HL-60 (cell line): ENCODE measurements at regions not wholly inside any gene's neighbourhood (a gene's known extent, or its start where the extent isn't known, plus 50 kb on each side); places are given as distances from the start of the nearest gene placed in this dataset.

Experiments used
- DNase-seq, 2 experiments: peaks; one replicate each; pipeline ENCODE4 v3.0.0-alpha.2; 2010 to 2020; ENCODE audit warnings: low read depth in 1 of 2, low spot score in 1 of 2
- H3K27ac ChIP-seq: fragments of 250-450 bp; sonication (Bioruptor Pico); replicated peaks from 2 replicates; pipeline ENCODE4 v1.5.1; 2020; ENCODE audit warnings: mild to moderate bottlenecking, moderate library complexity
- H3K27me3 ChIP-seq: fragments of 250-450 bp; sonication (Bioruptor Pico); 2 replicates; pipeline ENCODE4 v1.5.1; 2021; ENCODE audit warnings: mild to moderate bottlenecking, moderate library complexity; ENCODE audit not compliant: insufficient read depth, poor library complexity, severe bottlenecking
- H3K4me3 ChIP-seq: replicated peaks from 2 replicates; pipeline ENCODE4 v1.5.1; 2011; ENCODE audit warnings: mild to moderate bottlenecking, control low read depth, low read length; ENCODE audit not compliant: insufficient read depth
- CTCF ChIP-seq: IDR thresholded peaks from one replicate; pipeline ENCODE4 v1.5.1; 2011; ENCODE audit warnings: low read length, control low read depth, inconsistent platforms; ENCODE audit not compliant: insufficient read depth
- GABPA ChIP-seq: IDR thresholded peaks from 2 replicates; pipeline ENCODE4 v1.6.1; 2012; ENCODE audit warnings: low read depth
- POLR2AphosphoS5 ChIP-seq: IDR thresholded peaks from 2 replicates; pipeline ENCODE4 v1.6.1; 2012; ENCODE audit warnings: low read depth
- REST ChIP-seq: IDR thresholded peaks from 2 replicates; pipeline ENCODE4 v1.6.1; 2012; ENCODE audit warnings: low read depth; ENCODE audit not compliant: insufficient replicate concordance
- SPI1 ChIP-seq: IDR thresholded peaks from 2 replicates; pipeline ENCODE4 v1.6.1; 2012; ENCODE audit warnings: low read depth, mild to moderate bottlenecking, borderline replicate concordance

GRCh38 chr16:79327836-79328235 lies 272.7 kb downstream of the MAF start:
- Histone ChIP-seq H3K4me3 (no peak overlapping the region), H3K27me3 (no peaks in the 10 kb centered on the region), H3K27ac (no peak overlapping the region)
- no peak for DNase-seq
- TF ChIP-seq CTCF, result no peak
- TF ChIP-seq GABPA, result no peak
- TF ChIP-seq REST, result no peak
- no peak for TF ChIP-seq SPI1
- no peak for TF ChIP-seq POLR2AphosphoS5

- Histone ChIP-seq H3K27ac (no peak overlapping the region), H3K4me3 (no peak overlapping the region), H3K27me3 (no peaks in the 10 kb centered on the region)
- TF ChIP-seq POLR2AphosphoS5 (no peak), SPI1 (no peak), CTCF (no peak), GABPA (no peak), REST (no peak)
- DNase-seq, result no peak
Observed at GRCh38 chr16:79326549-79326948, 274.0 kb downstream of the MAF start.

DNA sequence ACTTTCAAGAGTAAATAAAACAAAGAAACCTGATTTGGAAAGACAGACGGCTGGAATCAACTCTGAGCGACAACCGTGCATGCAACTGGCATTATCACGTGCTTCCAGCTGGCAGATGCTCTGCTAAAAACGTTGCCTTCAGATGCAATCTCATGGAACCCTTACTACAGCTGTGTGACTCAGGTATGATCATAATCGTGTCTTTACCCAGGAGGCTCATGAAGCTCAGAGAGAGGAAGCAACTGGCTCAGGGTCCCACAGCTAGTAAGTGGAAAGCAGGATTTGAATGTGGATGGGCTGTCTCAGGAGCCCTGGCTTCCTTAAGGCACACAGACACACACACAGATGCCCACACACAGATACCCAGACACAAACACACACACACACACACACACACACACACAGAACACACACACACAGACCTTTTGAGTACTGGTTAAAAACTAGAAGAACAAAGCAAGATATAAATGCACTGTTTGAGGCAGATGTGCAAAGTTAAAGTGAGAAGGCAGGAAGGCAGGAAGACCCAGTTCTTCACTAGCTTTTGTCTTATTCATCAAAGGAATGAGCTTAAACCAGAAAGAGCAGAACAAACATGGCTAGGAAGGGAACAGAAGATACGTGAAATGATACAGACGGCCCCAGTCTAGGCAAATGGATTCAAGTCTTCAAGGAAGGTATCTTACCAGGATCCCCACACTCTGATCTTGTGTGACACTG lies 275.2 kb downstream of the MAF start:
- TF ChIP-seq POLR2AphosphoS5 (no peak), SPI1 (no peak), GABPA (no peak), CTCF (no peak), REST (no peak)
- DNase-seq, result no peak
- Histone ChIP-seq H3K27me3 (no peaks in the 10 kb centered on the region), H3K27ac (no peak overlapping the region), H3K4me3 (no peak overlapping the region)
